ENCODE measurements at regions not wholly inside any gene's neighbourhood (a gene's known extent, or its start where the extent isn't known, plus 50 kb on each side); places are given as distances from the start of the nearest gene placed in this dataset.

GRCh38 chr10:69703766-69704630 is 74.0 kb downstream of the FAM241B start:
- Histone ChIP-seq H3K4me1 (ENCODE audit: control insufficient read depth in 1 of 2, extremely low read depth in 1 of 2, insufficient read depth in 2 of 2, low read length in 2 of 2) (no peaks in the 10 kb centered on the region), H3K9me3 (no peaks in the 10 kb centered on the region), H3K36me3 (ENCODE audit: control insufficient read depth in 2 of 2, extremely low read depth in 1 of 2, insufficient read depth in 1 of 2, low read length in 1 of 2) (no peaks in the 10 kb centered on the region), H3K27me3 (replicated peaks in 1 of 2; ENCODE audit: control insufficient read depth in 2 of 2, extremely low read depth in 1 of 2, insufficient read depth in 2 of 2, low read length in 1 of 2) (peaks cover 0 to 14% of the 10 kb centered on the region in 2 experiments), H3K27ac (ENCODE audit: low read length) (no peak overlapping the region), H3K4me3 (ENCODE audit: control insufficient read depth in 1 of 2, extremely low read depth in 1 of 2, low read length in 1 of 2) (no peak overlapping the region)
- 70% methylated on average over 2 of the region's 7 CpGs for WGBS (ENCODE audit: insufficient coverage)
- CTCF ChIA-PET = no interaction called here
- ATAC-seq (replicated peaks in 1 of 4) (no peak), DNase-seq (no peak)
- Mint-ChIP-seq H3K36me3 (no peaks in the 10 kb centered on the region), H3K9me3 (peaks cover 8 to 10% (median 9%) of the 10 kb centered on the region in 3 donors), H3K4me3 (no peak overlapping the region), H3K4me1 (no peaks in the 10 kb centered on the region), H3K27ac (no peak overlapping the region), H3K27me3 (peaks cover 43 to 46% of the 10 kb centered on the region in 2 donors)
- POLR2A ChIA-PET = no interaction called here

GRCh38 chr10:69709366-69709941 is 79.4 kb downstream of the FAM241B start:
- Histone ChIP-seq H3K4me3 (ENCODE audit: control insufficient read depth in 1 of 2, extremely low read depth in 1 of 2, low read length in 1 of 2) (no peak overlapping the region), H3K4me1 (ENCODE audit: control insufficient read depth in 1 of 2, extremely low read depth in 1 of 2, insufficient read depth in 2 of 2, low read length in 2 of 2) (no peaks in the 10 kb centered on the region), H3K36me3 (ENCODE audit: control insufficient read depth in 2 of 2, extremely low read depth in 1 of 2, insufficient read depth in 1 of 2, low read length in 1 of 2) (no peaks in the 10 kb centered on the region), H3K27ac (ENCODE audit: low read length) (no peak overlapping the region), H3K9me3 (no peaks in the 10 kb centered on the region), H3K27me3 (replicated peaks in 1 of 2; ENCODE audit: control insufficient read depth in 2 of 2, extremely low read depth in 1 of 2, insufficient read depth in 2 of 2, low read length in 1 of 2) (peaks cover 0 to 20% of the 10 kb centered on the region in 2 experiments)
- no peak overlapping the region for H3K4me3 Mint-ChIP-seq
- ChIA-PET POLR2A (no interaction called here), CTCF (no interaction called here)
- no peak overlapping the region for H3K27ac Mint-ChIP-seq
- no peak for DNase-seq
- WGBS (ENCODE audit: insufficient coverage) = 100% methylated on average over 1 of the region's 7 CpGs
- no peaks in the 10 kb centered on the region for H3K36me3 Mint-ChIP-seq
- peaks cover 24 to 47% of the 10 kb centered on the region in 2 donors for H3K27me3 Mint-ChIP-seq
- H3K9me3 Mint-ChIP-seq = peaks cover 1 to 2% (median 2%) of the 10 kb centered on the region in 3 donors
- no peaks in the 10 kb centered on the region for H3K4me1 Mint-ChIP-seq
- no peak for ATAC-seq (replicated peaks in 1 of 4)

- CTCF ChIA-PET = no interaction called here
- Histone ChIP-seq H3K27me3 (replicated peaks in 1 of 2; ENCODE audit: control insufficient read depth in 2 of 2, extremely low read depth in 1 of 2, insufficient read depth in 2 of 2, low read length in 1 of 2) (peaks cover 0 to 26% of the 10 kb centered on the region in 2 experiments), H3K36me3 (ENCODE audit: control insufficient read depth in 2 of 2, extremely low read depth in 1 of 2, insufficient read depth in 1 of 2, low read length in 1 of 2) (no peaks in the 10 kb centered on the region), H3K4me1 (ENCODE audit: control insufficient read depth in 1 of 2, extremely low read depth in 1 of 2, insufficient read depth in 2 of 2, low read length in 2 of 2) (no peaks in the 10 kb centered on the region), H3K9me3 (no peaks in the 10 kb centered on the region), H3K4me3 (ENCODE audit: control insufficient read depth in 1 of 2, extremely low read depth in 1 of 2, low read length in 1 of 2) (no peak overlapping the region), H3K27ac (ENCODE audit: low read length) (no peak overlapping the region)
- WGBS (ENCODE audit: insufficient coverage) = 73% methylated on average over 6 of the region's 9 CpGs
- Mint-ChIP-seq H3K4me1 (no peaks in the 10 kb centered on the region), H3K36me3 (no peaks in the 10 kb centered on the region), H3K9me3 (no peaks in the 10 kb centered on the region), H3K27me3 (peaks cover 22 to 47% of the 10 kb centered on the region in 2 donors), H3K4me3 (no peak overlapping the region), H3K27ac (no peak overlapping the region)
- DNase-seq (no peak), ATAC-seq (replicated peaks in 1 of 4) (no peak)
- POLR2A ChIA-PET = no interaction called here
Measured at GRCh38 chr10:69710008-69710888, 80.2 kb downstream of the FAM241B start.

- ChIA-PET POLR2A (no interaction called here), CTCF (interaction anchor here in 1 of 2 donors (0.6 kb wide), 1 partner anchor 11 kb away, joined by 3 read pairs; no protein-coding TSS in a partner anchor)
- Histone ChIP-seq H3K4me3 (ENCODE audit: control insufficient read depth in 1 of 2, extremely low read depth in 1 of 2, low read length in 1 of 2) (no peak overlapping the region), H3K27me3 (replicated peaks in 1 of 2; ENCODE audit: control insufficient read depth in 2 of 2, extremely low read depth in 1 of 2, insufficient read depth in 2 of 2, low read length in 1 of 2) (peaks cover 0 to 36% of the 10 kb centered on the region in 2 experiments), H3K9me3 (no peaks in the 10 kb centered on the region), H3K27ac (ENCODE audit: low read length) (no peak overlapping the region), H3K36me3 (ENCODE audit: control insufficient read depth in 2 of 2, extremely low read depth in 1 of 2, insufficient read depth in 1 of 2, low read length in 1 of 2) (no peaks in the 10 kb centered on the region), H3K4me1 (ENCODE audit: control insufficient read depth in 1 of 2, extremely low read depth in 1 of 2, insufficient read depth in 2 of 2, low read length in 2 of 2) (no peaks in the 10 kb centered on the region)
- Mint-ChIP-seq H3K4me3 (no peak overlapping the region), H3K27me3 (peaks cover 9 to 34% of the 10 kb centered on the region in 2 donors), H3K27ac (no peak overlapping the region), H3K36me3 (no peaks in the 10 kb centered on the region), H3K4me1 (no peaks in the 10 kb centered on the region), H3K9me3 (no peaks in the 10 kb centered on the region)
- 84% methylated on average over 12 of the region's 12 CpGs for WGBS (ENCODE audit: insufficient coverage)
- ATAC-seq (replicated peaks in 1 of 4) = no peak
- DNase-seq = no peak
Measured at GRCh38 chr10:69712342-69712741, 82.3 kb downstream of the FAM241B start.

- ChIA-PET CTCF (interaction anchor here in 1 of 2 donors (0.5 kb wide), 1 partner anchor 12 kb away, joined by 3 read pairs; no protein-coding TSS in a partner anchor), POLR2A (no interaction called here)
- Histone ChIP-seq H3K36me3 (ENCODE audit: control insufficient read depth in 2 of 2, extremely low read depth in 1 of 2, insufficient read depth in 1 of 2, low read length in 1 of 2) (no peaks in the 10 kb centered on the region), H3K27ac (ENCODE audit: low read length) (no peak overlapping the region), H3K9me3 (no peaks in the 10 kb centered on the region), H3K4me3 (ENCODE audit: control insufficient read depth in 1 of 2, extremely low read depth in 1 of 2, low read length in 1 of 2) (no peak overlapping the region), H3K27me3 (replicated peaks in 1 of 2; ENCODE audit: control insufficient read depth in 2 of 2, extremely low read depth in 1 of 2, insufficient read depth in 2 of 2, low read length in 1 of 2) (peaks cover 0 to 30% of the 10 kb centered on the region in 2 experiments), H3K4me1 (ENCODE audit: control insufficient read depth in 1 of 2, extremely low read depth in 1 of 2, insufficient read depth in 2 of 2, low read length in 2 of 2) (no peaks in the 10 kb centered on the region)
- Mint-ChIP-seq H3K9me3 (no peaks in the 10 kb centered on the region), H3K4me3 (no peak overlapping the region), H3K36me3 (no peaks in the 10 kb centered on the region), H3K4me1 (no peaks in the 10 kb centered on the region), H3K27ac (no peak overlapping the region), H3K27me3 (peaks cover 7 to 17% of the 10 kb centered on the region in 2 donors)
- ATAC-seq (replicated peaks in 1 of 4) = no peak
- no peak for DNase-seq
- WGBS (ENCODE audit: insufficient coverage) = 93% methylated on average over 2 of the region's 4 CpGs
Measured at GRCh38 chr10:69714572-69714971, 84.5 kb downstream of the FAM241B start.

- ChIA-PET POLR2A (no interaction called here), CTCF (no interaction called here)
- H3K4me3 Mint-ChIP-seq = no peak overlapping the region
- peaks cover 4 to 13% of the 10 kb centered on the region in 2 donors for H3K27me3 Mint-ChIP-seq
- no peaks in the 10 kb centered on the region for H3K9me3 ChIP-seq
- H3K36me3 Mint-ChIP-seq = no peaks in the 10 kb centered on the region
- H3K27ac ChIP-seq (ENCODE audit: low read length) = no peak overlapping the region
- 68% methylated on average over 5 of the region's 11 CpGs for WGBS (ENCODE audit: insufficient coverage)
- H3K4me1 Mint-ChIP-seq = no peaks in the 10 kb centered on the region
- H3K4me3 ChIP-seq (ENCODE audit: control insufficient read depth in 1 of 2, extremely low read depth in 1 of 2, low read length in 1 of 2) = no peak overlapping the region
- DNase-seq (no peak), ATAC-seq (replicated peaks in 1 of 4) (no peak)
- peaks cover 0 to 25% of the 10 kb centered on the region in 2 experiments for H3K27me3 ChIP-seq (replicated peaks in 1 of 2; ENCODE audit: control insufficient read depth in 2 of 2, extremely low read depth in 1 of 2, insufficient read depth in 2 of 2, low read length in 1 of 2)
- no peak overlapping the region for H3K27ac Mint-ChIP-seq
- H3K4me1 ChIP-seq (ENCODE audit: control insufficient read depth in 1 of 2, extremely low read depth in 1 of 2, insufficient read depth in 2 of 2, low read length in 2 of 2) = no peaks in the 10 kb centered on the region
- no peaks in the 10 kb centered on the region for H3K9me3 Mint-ChIP-seq
- H3K36me3 ChIP-seq (ENCODE audit: control insufficient read depth in 2 of 2, extremely low read depth in 1 of 2, insufficient read depth in 1 of 2, low read length in 1 of 2) = no peaks in the 10 kb centered on the region
Measured at GRCh38 chr10:69715156-69715898, 85.3 kb downstream of the FAM241B start.
